Superior temporal gyrus (tissue), 1 donor: ENCODE measurements at regions not wholly inside any gene's neighbourhood (a gene's known extent, or its start where the extent isn't known, plus 50 kb on each side); places are given as distances from the start of the nearest gene placed in this dataset.

Source experiments
- DNase-seq: peaks from one replicate; pipeline ENCODE4 v3.0.0-alpha.2; 2016; ENCODE audit errors: extremely low spot score

- no peak for DNase-seq
Measured at GRCh38 chr7:96484845-96485244, 162.9 kb upstream of the SLC25A13 start.

DNA sequence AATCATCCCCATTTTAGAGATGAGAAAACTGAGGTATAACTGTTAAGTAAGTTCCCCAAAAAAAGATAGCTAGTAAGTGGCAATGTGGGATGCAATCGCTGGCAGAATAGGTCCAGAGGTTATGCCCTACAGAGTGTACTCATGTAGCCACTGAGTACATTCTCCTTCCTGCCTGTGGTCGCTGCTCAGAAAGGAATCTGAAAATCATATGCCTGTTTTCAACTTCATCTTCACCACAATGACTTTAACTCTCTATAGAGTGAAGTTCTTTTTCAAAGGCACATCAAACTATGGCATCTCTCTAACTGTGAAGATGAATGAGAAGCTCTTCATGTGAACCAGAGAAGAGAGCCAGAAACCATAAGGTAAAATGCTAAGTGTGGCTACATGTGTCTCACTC is 162.2 kb upstream of the SLC25A13 start:
- no peak for DNase-seq

GRCh38 chr7:96481796-96482195 is 159.9 kb upstream of the SLC25A13 start:
- no peak for DNase-seq

DNA sequence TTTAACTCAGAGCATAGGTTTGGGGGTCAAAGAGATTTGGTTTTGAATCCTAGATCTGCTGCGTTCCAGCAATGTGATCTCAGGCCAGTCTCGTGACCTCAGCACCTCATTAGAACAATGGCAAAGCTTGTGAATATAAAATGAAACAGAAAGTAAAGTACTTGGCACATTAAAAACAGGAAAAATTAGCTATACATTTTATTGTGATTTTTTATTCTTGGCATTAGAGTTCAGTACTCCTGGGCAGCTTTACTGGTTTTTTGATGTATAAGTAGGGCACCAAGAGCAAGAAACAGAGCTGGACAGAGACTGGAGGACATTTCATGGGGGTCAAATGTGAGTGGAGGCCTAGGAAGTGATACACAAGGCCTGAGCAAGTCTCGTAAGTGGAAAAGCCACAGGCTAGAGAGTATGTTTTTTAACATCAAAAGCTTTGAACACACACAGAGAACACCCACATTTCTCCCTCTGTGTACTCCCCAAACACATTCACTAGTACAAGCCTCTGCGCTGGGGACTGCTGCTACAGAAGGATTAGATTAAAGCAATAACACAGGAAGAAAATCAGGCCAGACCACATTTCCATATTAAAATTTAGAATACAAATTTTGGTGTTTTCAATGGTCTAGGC is 157.2 kb upstream of the SLC25A13 start:
- no peak for DNase-seq

DNA sequence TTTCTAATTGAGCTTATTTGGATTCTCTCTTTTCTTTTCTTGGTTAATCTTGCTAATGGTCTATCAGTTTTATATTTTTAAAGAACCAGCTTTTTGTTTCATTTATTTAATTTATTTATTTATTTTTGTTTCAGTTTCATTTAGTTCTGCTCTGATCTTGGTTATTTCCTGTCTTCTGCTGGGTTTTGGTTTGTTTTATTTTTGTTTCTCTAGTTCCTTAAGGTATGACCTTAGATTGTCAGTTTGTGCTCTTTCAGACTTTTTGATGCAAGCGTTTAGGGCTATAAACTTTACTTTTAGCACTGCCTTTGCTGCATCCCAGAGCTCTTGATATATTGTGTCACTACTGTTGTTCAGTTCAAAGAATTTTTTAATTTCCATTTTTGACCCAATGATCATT is 149.7 kb upstream of the SLC25A13 start:
- no peak for DNase-seq

- no peak for DNase-seq
Measured at GRCh38 chr7:96452146-96452545, 130.2 kb upstream of the SLC25A13 start.

- DNase-seq, result no peak
Measured at GRCh38 chr7:96449094-96449493, 127.2 kb upstream of the SLC25A13 start.

DNA sequence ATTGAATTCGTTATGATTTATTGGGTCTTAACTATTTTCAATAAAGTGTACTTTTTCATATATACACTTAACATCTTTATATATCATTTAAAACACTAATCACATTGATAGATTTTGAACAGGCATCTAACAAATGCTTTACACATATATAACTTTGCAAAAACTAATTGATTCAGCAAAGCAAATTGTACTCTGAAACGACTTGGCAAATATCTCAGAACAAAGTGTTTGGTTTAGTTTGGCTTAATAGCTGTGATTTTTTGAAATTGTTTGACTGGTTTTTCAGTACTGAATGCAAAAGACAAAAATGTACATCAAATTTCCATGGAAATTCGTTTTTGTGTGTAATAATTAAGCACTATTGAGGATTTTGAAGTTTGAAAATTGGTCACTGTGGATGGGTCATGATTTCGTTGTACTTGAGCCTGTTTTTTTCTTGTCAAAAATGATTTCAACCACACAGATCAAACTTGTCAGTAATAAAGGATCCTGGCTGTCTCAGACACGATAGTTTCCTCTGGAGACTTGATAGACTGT is 125.3 kb upstream of the SLC25A13 start:
- no peak for DNase-seq

- no peak for DNase-seq
Measured at GRCh38 chr7:96441436-96442084, 119.7 kb upstream of the SLC25A13 start.

DNA sequence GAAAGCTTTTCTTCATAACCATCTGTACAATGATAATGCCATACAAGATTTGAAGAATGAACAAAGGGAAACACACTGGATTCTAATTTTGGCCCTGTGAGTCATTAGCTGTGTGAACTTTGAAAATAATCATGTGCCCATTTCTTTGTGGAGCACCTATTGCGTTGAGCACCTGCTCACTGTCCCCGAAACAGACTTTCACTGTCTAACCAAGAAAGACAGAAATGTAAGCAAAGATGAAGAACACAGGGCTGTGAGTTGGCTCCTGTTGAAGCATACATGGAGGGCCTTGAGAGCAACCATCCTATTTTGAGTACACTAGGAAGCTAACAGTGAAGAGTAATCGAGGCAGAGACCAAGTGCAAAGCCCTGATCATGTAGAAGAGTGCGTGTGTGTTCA is 118.4 kb upstream of the SLC25A13 start:
- no peak for DNase-seq

DNA sequence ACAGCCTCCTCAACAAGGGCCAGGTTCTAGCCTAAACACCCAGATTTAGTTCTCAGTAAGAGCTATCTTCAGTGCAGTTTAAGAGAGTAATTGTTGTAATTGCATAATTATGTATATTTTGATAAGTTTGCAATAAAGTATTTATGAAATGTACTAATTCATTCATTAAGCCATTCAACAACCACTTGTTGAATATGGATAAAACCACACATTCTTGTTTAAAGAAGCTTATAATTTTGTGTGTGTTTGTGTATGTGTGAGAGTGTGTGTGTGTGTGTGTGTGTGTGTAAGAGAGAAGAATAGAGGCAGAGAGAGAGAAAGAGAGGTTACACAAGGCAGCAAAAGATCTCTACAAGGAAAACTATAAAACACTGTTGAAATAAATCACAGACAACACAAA is 115.0 kb upstream of the SLC25A13 start:
- DNase-seq, result no peak

DNA sequence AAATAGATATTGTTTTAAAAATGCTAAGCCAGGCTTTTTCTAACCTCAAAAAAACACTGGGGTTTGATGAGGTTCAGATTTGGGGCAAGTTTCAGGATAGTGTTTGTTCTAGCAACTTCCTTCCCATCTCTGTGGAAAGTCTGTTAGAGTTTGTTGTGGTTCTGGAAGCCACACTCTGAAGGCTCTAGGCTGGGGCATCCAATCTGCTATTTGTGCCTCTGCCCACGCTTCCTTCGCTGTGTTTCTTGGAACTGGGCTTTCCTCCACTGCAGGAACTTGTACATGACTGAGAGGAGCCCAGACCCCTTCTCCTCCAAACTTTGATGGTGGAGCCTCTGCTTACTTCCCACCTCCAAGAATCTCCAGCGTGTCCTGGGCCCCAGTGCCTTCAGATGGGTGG is 108.5 kb upstream of the SLC25A13 start:
- no peak for DNase-seq

GRCh38 chr7:96427143-96427542 is 105.2 kb upstream of the SLC25A13 start:
- no peak for DNase-seq

- DNase-seq, result no peak
Measured at GRCh38 chr7:96426685-96427084, 104.8 kb upstream of the SLC25A13 start.

- no peak for DNase-seq
Measured at GRCh38 chr7:96426027-96426426, 104.1 kb upstream of the SLC25A13 start.

GRCh38 chr7:96424411-96424810 is 102.5 kb upstream of the SLC25A13 start:
- no peak for DNase-seq

DNA sequence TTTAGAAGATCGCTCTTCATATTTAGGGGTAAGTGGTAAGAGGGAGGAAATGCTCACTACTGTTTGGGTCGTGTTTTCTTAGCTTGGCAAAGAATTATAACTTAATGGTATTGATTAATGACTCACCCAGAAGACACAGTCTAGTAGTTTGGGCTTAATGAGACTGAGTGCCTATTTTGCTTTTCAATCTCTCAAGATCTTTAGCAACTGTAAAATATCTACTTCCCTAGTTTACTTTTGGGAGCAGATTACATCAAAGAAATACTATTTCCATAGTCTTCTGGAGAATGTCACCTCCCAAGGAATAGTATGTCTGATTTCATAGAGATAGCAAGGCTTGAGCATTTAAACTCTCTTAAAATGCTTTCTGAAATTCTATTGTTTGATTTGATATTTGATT is 100.5 kb upstream of the SLC25A13 start:
- no peak for DNase-seq

- DNase-seq, result no peak
Measured at GRCh38 chr7:96418581-96418980, 96.7 kb upstream of the SLC25A13 start.

DNA sequence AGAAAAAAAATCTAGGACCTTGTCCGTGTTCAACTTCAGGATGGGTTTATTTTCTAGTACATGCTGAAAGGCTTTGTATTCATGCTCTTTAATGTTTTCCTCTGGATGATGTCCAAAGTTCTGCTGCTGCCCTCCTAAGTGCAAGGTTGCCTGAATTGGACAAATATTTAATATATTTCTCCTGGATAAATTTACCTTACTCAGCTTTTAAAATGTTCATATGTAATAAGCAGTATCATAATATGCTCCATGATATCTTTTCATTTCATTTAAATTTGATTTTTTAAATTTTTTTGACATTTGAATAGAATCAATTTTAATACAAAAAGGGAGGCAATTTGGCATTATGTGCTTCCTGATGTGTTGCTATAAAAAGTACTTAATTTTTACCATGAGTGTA is 95.9 kb upstream of the SLC25A13 start:
- DNase-seq, result no peak

DNA sequence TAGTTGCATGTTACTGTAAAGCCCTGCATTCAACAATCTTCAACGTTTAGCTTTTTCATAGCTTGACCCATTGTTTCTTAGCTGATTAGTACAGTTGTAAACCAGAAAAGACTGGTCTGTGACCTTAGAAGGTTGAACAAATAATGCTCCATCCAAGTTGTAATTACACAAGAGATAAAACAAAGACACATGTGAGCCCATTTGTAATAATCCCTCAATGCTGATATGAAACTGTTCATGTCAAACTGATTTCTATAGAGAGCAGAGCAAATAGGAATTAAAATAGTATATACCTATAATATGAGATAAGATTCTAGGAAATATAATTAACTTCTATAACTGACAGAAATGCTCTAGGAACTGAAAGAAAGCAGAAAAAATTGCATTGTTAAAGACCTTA is 94.7 kb upstream of the SLC25A13 start:
- no peak for DNase-seq

- no peak for DNase-seq
Measured at GRCh38 chr7:96416116-96416515, 94.2 kb upstream of the SLC25A13 start.

DNA sequence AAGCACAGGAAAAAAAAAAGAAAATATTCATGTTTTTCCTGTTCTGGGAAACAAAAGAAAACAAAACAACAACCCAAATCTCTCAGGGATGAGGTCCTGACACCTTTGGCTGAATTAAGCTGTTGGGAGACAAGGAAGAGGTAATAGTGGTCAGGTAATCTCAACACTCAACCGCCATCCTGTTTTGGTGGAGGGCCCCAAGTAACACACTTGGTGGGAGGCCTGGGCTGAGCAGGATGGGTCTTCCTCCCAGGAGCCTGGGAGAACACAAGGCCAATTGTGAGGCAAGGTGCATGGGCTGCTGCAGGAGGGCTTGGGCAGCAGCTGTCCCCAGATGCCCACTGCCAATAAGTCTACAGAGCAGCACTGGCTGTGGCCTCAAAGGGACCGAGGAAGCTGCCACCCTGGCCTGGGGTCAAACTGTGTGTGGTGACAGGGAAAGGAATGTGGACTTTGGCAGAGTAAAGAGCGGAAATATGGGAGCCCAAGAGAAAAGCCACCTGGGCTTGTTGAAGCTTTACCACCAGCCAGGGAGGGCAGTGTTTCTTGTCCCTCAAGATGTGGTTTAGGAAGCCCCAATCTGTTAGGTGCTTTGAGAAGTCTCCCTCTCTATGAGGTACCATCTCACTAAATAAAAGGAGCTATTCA is 93.5 kb upstream of the SLC25A13 start:
- no peak for DNase-seq

GRCh38 chr7:96414931-96415292 is 93.0 kb upstream of the SLC25A13 start:
- peak; percentile 78 for DNase-seq
